ENCODE measurements at regions not wholly inside any gene's neighbourhood (a gene's known extent, or its start where the extent isn't known, plus 50 kb on each side); places are given as distances from the start of the nearest gene placed in this dataset.
A peak's percentile ranks its signal among the peaks of the same experiment; 100 is the strongest.
"Not testable (repeated sequence)": the region's sequence is repeated elsewhere in the genome, so short reads cannot be mapped to it uniquely, and the experiment has no call there.

GRCh38 chr7:35152059-35152458 is 101.8 kb downstream of the TBX20 start:
- peak; percentile 21 for DNase-seq

GRCh38 chr7:35148030-35148429 is 105.9 kb downstream of the TBX20 start:
- not testable (repeated sequence) for DNase-seq

DNA sequence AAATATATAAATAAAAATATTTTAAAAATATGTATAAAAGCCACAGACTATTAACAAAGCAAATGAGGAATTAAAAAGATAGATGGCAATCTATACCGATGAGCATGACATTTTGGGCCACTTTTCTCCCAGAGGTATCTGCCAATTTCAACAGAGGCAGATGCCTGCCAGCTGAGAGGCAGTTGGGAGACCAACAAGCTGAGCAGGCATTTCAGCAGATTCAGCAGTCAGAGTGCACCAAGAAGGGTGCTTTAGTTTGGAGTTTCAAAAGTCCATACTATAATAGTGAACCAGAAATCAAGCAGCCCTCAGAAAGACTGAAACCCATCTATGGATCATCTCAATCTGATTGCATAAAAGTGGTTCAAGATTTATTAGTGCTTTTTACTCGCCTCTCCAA is 104.8 kb upstream of the DPY19L1 start:
- DNase-seq = not testable (repeated sequence)

DNA sequence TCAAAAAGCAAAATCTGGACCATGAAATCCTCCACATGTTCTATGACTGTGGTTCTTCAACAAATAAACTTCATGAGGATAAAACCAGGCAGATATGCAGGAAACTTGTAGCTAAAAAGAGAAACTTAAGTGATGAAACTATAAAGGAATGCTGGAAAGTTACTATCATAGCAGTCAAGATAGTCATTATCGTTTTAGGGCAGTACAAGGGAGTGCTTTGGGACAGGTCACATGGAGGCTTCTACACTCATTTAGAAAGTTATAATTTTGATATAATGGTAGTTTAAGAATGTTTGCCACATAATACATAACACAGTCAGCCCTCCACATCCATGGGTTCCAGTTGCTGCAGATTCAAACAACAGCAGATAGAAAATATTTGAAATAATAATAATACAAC is 102.0 kb upstream of the DPY19L1 start:
- DNase-seq = not testable (repeated sequence)

DNA sequence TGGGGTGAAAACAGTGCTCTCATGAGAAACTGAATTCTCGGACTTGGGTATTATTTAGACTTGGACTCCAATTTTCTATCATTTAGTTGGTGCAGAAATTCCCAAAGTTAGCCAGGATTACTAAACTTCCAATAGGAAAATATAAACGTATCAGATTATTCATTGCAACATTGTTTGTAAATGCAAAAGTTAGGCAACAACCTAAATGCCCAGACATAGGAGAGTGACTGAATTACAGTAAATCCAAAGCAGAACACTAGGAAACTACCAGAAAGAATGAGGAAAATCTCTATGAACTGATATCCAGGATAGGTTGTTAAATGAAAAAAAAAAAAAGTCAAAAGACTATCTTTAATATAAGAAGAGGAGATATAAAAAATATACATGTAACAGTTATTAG is 96.2 kb upstream of the DPY19L1 start:
- DNase-seq = not testable (repeated sequence)

DNA sequence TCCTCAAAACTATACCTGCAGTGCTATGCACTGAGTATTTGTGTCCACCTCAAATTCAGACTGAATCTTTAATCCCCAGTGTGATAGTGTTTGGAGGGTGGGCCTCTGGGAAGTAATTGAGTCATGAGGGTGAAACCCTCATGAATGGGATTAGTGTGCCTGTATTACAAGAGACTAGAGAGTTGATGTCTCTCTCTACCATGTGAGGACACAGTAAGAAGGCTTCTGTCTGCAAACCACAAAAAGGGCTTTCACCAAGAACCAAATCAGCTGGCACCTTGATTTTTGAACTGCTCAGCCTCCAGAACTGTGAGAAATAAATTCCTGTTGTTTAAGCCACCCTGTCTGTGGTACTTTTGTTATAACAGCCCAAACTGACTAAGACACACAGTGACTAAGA is 95.7 kb upstream of the DPY19L1 start:
- not testable (repeated sequence) for DNase-seq

- DNase-seq = not testable (repeated sequence)
Observed at GRCh38 chr7:35128662-35129061, 91.4 kb upstream of the DPY19L1 start.

DNA sequence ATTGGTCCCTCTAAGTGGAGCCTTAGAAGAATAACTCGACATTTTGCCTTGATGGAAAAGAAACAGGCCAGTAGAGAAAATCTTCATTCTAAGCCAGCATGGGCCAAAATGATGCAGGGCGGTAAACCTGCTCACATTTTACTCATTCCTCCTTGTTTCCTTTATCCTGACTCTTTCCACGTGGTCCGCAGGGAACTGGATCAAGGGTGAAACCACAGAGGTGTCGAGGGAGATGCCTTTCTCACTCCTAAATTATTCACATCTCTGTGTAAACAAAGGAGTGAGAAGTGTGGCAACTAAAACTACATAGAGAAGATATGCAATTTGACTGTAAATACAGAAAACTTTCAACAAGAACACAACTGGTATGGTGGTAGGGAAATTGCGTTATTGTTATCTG is 81.2 kb upstream of the DPY19L1 start:
- not testable (repeated sequence) for DNase-seq

DNA sequence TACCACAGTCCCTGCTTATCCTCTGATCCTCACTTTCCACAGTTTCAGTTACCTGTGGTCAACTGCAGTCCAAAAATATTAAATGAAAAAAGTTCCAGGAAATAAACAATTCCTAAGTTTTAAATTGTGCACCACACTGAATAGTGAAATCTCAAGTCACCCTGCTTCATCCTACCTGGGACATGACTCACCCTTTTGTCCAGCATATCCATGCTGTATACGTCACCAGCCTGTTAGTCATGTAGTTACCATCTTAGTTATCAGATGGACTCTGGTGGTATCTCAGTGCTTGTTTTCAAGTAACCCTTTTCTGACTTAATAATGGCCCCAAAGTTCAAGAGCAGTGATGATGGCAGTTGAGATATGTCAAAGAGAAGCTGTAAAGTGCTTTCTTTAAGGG is 69.4 kb upstream of the DPY19L1 start:
- DNase-seq = not testable (repeated sequence)

DNA sequence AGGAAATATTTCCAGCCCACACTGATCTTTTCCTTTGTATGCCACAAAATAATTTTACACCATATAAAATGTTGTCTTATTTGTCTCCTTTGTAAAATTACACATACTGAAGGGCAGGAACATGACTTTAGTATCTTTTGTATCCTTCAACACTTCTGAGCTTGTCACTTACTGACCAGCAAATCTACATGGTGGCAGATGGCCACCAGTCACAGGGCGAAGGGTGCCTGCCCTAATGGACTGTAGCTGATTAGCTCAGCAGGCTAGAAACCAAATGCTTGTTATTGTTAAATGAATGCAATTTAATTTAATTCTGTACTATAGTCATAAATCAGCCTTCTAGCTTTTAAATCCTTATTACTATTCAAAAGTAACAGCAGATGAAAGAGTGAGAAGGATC is 68.2 kb upstream of the DPY19L1 start:
- peak; percentile 36 for DNase-seq

GRCh38 chr7:35102845-35103244 is 65.6 kb upstream of the DPY19L1 start:
- DNase-seq = not testable (repeated sequence)

DNA sequence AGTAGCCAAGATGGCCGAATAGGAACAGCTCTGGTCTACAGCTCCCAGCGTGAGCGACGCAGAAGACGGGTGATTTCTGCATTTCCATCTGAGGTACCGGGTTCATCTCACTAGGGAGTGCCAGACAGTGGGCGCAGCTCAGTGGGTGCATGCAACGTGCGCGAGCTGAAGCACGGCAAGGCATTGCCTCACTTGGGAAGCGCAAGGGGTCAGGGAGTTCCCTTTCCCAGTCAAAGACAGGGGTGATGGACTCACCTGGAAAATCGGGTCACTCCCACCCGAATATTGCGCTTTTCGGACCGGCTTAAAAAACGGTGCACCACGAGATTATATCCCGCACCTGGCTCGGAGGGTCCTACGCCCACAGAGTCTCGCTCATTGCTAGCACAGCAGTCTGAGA is 55.7 kb upstream of the DPY19L1 start:
- DNase-seq = peak; percentile 5
